ENCODE measurements at regions not wholly inside any gene's neighbourhood (a gene's known extent, or its start where the extent isn't known, plus 50 kb on each side); places are given as distances from the start of the nearest gene placed in this dataset.

DNA sequence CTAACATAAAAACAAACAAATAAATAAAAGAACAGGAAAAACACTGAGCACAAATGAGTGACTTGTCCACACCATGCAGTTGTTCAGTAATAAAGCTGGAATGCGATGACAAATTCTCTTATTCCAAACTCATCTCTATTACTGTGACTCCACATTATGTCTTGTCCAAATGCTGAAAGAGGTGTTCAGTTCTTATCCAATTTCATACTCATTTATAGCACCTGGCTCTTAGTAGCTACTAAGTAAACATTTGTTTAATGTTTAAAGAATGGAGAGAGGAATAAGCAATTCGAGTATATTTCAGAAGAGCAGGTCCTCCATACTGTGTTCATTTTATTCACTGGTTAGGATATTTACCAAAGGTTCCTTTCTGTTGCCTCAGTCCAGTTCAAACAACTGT is 439.0 kb upstream of the JAG1 start:
- TF ChIP-seq, protein P1, sequence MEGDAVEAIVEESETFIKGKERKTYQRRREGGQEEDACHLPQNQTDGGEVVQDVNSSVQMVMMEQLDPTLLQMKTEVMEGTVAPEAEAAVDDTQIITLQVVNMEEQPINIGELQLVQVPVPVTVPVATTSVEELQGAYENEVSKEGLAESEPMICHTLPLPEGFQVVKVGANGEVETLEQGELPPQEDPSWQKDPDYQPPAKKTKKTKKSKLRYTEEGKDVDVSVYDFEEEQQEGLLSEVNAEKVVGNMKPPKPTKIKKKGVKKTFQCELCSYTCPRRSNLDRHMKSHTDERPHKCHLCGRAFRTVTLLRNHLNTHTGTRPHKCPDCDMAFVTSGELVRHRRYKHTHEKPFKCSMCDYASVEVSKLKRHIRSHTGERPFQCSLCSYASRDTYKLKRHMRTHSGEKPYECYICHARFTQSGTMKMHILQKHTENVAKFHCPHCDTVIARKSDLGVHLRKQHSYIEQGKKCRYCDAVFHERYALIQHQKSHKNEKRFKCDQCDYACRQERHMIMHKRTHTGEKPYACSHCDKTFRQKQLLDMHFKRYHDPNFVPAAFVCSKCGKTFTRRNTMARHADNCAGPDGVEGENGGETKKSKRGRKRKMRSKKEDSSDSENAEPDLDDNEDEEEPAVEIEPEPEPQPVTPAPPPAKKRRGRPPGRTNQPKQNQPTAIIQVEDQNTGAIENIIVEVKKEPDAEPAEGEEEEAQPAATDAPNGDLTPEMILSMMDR (conservative IDR thresholded peaks at IDR 0.05 in 1 of 2, IDR thresholded peaks at IDR 0.05 in 1 of 2; ENCODE audit: extremely low read depth in 1 of 2, insufficient read depth in 1 of 2, low read depth in 1 of 2, low read length in 2 of 2) = no peak
- TF ChIP-seq EZH2 (IDR thresholded peaks at IDR 0.05; ENCODE audit: borderline replicate concordance, low read length) = no peak

Measured in mammary epithelial cell (primary cell).